ENCODE measurements at regions not wholly inside any gene's neighbourhood (a gene's known extent, or its start where the extent isn't known, plus 50 kb on each side); places are given as distances from the start of the nearest gene placed in this dataset.

DNA sequence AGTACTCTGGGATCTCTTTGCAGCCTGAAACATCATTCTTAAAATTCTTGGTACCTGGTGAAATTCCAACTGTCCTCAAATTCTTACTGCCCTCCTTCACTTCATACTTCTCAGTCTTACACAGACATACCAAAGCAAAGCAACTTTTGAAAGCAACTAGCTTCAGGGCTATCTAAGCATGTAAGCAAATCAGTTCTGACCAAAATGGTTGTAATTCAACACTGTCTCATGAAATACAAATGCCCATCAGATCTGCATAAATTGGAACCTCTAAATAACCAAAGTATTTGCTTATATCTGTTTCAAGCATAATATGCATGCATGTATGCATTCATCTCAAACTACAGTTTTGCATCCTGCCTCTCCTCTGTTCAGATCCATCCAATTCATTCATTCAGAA is 308.1 kb upstream of the PPARGC1A start:
- TF ChIP-seq POLR2AphosphoS5 (IDR thresholded peaks at IDR 0.05; ENCODE audit: insufficient read depth, low read depth, low read length) (no peak), FOS (IDR thresholded peaks at IDR 0.05; ENCODE audit: borderline replicate concordance, insufficient read depth, low read length) (no peak)
- dilution Hi-C loops (cut with MboI; ENCODE audit: extremely low pct_ligation_motif_present, low sequenced_read_pairs) (no loop called here), intact Hi-C loops (cut with micrococcal nuclease) (no loop called here)
- Histone ChIP-seq H3K36me3 (ENCODE audit: control insufficient read depth in 2 of 2, extremely low read depth in 1 of 2, insufficient read depth in 2 of 2, low read length in 2 of 2) (no peaks in the 10 kb centered on the region), H4K20me1 (replicated peaks; ENCODE audit: control insufficient read depth, extremely low read depth, insufficient read depth, low read length) (no peaks in the 10 kb centered on the region), H2AFZ (ENCODE audit: low read depth, low read length) (no peak overlapping the region), H3K27ac (ENCODE audit: insufficient read depth, low read depth, low read length) (no peak overlapping the region), H3K27me3 (ENCODE audit: control insufficient read depth in 2 of 2, insufficient read depth in 2 of 2, low read length in 2 of 2) (no peaks in the 10 kb centered on the region), H3K79me2 (ENCODE audit: control insufficient read depth, insufficient read depth, low read length) (no peaks in the 10 kb centered on the region), H3K4me3 (replicated peaks in 1 of 3; ENCODE audit: insufficient read depth in 1 of 3, low read depth in 1 of 3, low read length in 3 of 3) (no peak overlapping the region), H3K9ac (replicated peaks; ENCODE audit: extremely low read depth, insufficient read depth, low read length) (no peak overlapping the region), H3K4me1 (ENCODE audit: control insufficient read depth, extremely low read depth, insufficient read depth, low read length) (no peaks in the 10 kb centered on the region), H3K9me3 (replicated peaks; ENCODE audit: control insufficient read depth, insufficient read depth, low read length) (peaks cover 3% of the 10 kb centered on the region), H3K9me1 (replicated peaks; ENCODE audit: control insufficient read depth, extremely low read depth, insufficient read depth, low read length) (no peaks in the 10 kb centered on the region), H3K4me2 (ENCODE audit: insufficient read depth, low read length) (no peak overlapping the region)
- ChIA-PET POLR2A (no interaction called here), CTCF (no interaction called here)
- DNase-seq (ENCODE audit: low read depth, low spot score), result no peak
- no TSS peak for BruUV-seq (replicated peaks)
- no peak for FAIRE-seq

GRCh38 chr4:24196785-24197184 is 306.9 kb upstream of the PPARGC1A start:
- Histone ChIP-seq H2AFZ (ENCODE audit: low read depth, low read length) (no peak overlapping the region), H4K20me1 (replicated peaks; ENCODE audit: control insufficient read depth, extremely low read depth, insufficient read depth, low read length) (no peaks in the 10 kb centered on the region), H3K4me1 (ENCODE audit: control insufficient read depth, extremely low read depth, insufficient read depth, low read length) (no peaks in the 10 kb centered on the region), H3K9me1 (replicated peaks; ENCODE audit: control insufficient read depth, extremely low read depth, insufficient read depth, low read length) (no peaks in the 10 kb centered on the region), H3K27ac (ENCODE audit: insufficient read depth, low read depth, low read length) (no peak overlapping the region), H3K9ac (replicated peaks; ENCODE audit: extremely low read depth, insufficient read depth, low read length) (no peak overlapping the region), H3K4me3 (replicated peaks in 1 of 3; ENCODE audit: insufficient read depth in 1 of 3, low read depth in 1 of 3, low read length in 3 of 3) (no peak overlapping the region), H3K27me3 (ENCODE audit: control insufficient read depth in 2 of 2, insufficient read depth in 2 of 2, low read length in 2 of 2) (no peaks in the 10 kb centered on the region), H3K4me2 (ENCODE audit: insufficient read depth, low read length) (no peak overlapping the region), H3K36me3 (ENCODE audit: control insufficient read depth in 2 of 2, extremely low read depth in 1 of 2, insufficient read depth in 2 of 2, low read length in 2 of 2) (no peaks in the 10 kb centered on the region), H3K79me2 (ENCODE audit: control insufficient read depth, insufficient read depth, low read length) (no peaks in the 10 kb centered on the region), H3K9me3 (replicated peaks; ENCODE audit: control insufficient read depth, insufficient read depth, low read length) (peaks cover 3% of the 10 kb centered on the region)
- BruUV-seq (replicated peaks), result no TSS peak
- dilution Hi-C loops (cut with MboI; ENCODE audit: extremely low pct_ligation_motif_present, low sequenced_read_pairs), result no loop called here
- FAIRE-seq, result no peak
- TF ChIP-seq POLR2A (IDR thresholded peaks at IDR 0.05; ENCODE audit: low read depth, low read length) (no peak), GATA2 (IDR thresholded peaks at IDR 0.05; ENCODE audit: insufficient read depth, insufficient read length, low read depth, low read length) (no peak), CTCF (IDR thresholded peaks at IDR 0.05; ENCODE audit: extremely low read depth in 1 of 2, insufficient read depth in 1 of 2, low read depth in 1 of 2, low read length in 2 of 2) (no peak), POLR2AphosphoS5 (IDR thresholded peaks at IDR 0.05; ENCODE audit: insufficient read depth, low read depth, low read length) (no peak), JUN (IDR thresholded peaks at IDR 0.05; ENCODE audit: borderline replicate concordance, insufficient read depth, insufficient read length, low read depth) (no peak), EZH2 (IDR thresholded peaks at IDR 0.05; ENCODE audit: borderline replicate concordance, low read depth, low read length, severe bottlenecking) (no peak), FOS (IDR thresholded peaks at IDR 0.05; ENCODE audit: borderline replicate concordance, insufficient read depth, low read length) (no peak), MYC (IDR thresholded peaks at IDR 0.05; ENCODE audit: low read depth, low read length) (no peak), MAX (IDR thresholded peaks at IDR 0.05; ENCODE audit: insufficient read depth, insufficient read length) (no peak)
- DNase-seq (ENCODE audit: low read depth, low spot score), result no peak
- CTCF ChIA-PET, result no interaction called here
- POLR2A ChIA-PET, result no interaction called here
- intact Hi-C loops (cut with micrococcal nuclease), result no loop called here

All from endothelial cell of umbilical vein (primary cell).